ENCODE measurements at regions not wholly inside any gene's neighbourhood (a gene's known extent, or its start where the extent isn't known, plus 50 kb on each side); places are given as distances from the start of the nearest gene placed in this dataset.

- TF ChIP-seq CTCF (IDR thresholded peaks at IDR 0.05; ENCODE audit: insufficient read depth, low read length, poor library complexity, severe bottlenecking): no peak
- Histone ChIP-seq H3K27me3 (ENCODE audit: control insufficient read depth, insufficient read depth, low read length) (no peaks in the 10 kb centered on the region), H3K4me3 (ENCODE audit: low read depth, low read length) (no peak overlapping the region), H3K36me3 (ENCODE audit: control insufficient read depth, insufficient read depth, low read length) (no peaks in the 10 kb centered on the region)
- DNase-seq (ENCODE audit: low read depth): no peak
These were observed 394.9 kb downstream of the MAFB start for GRCh38 chr20:40294175-40294574.

- H3K27me3 ChIP-seq (ENCODE audit: control insufficient read depth, insufficient read depth, low read length): no peaks in the 10 kb centered on the region
- no peaks in the 10 kb centered on the region for H3K36me3 ChIP-seq (ENCODE audit: control insufficient read depth, insufficient read depth, low read length)
- TF ChIP-seq CTCF (IDR thresholded peaks at IDR 0.05; ENCODE audit: insufficient read depth, low read length, poor library complexity, severe bottlenecking): no peak
- no peak for DNase-seq (ENCODE audit: low read depth)
- H3K4me3 ChIP-seq (ENCODE audit: low read depth, low read length): no peak overlapping the region
These were observed 395.3 kb downstream of the MAFB start for GRCh38 chr20:40293740-40294139.

GRCh38 chr20:40291493-40292135, 397.4 kb downstream of the MAFB start:
- no peak for TF ChIP-seq CTCF (IDR thresholded peaks at IDR 0.05; ENCODE audit: insufficient read depth, low read length, poor library complexity, severe bottlenecking)
- no peaks in the 10 kb centered on the region for H3K27me3 ChIP-seq (ENCODE audit: control insufficient read depth, insufficient read depth, low read length)
- H3K4me3 ChIP-seq (ENCODE audit: low read depth, low read length): no peak overlapping the region
- no peaks in the 10 kb centered on the region for H3K36me3 ChIP-seq (ENCODE audit: control insufficient read depth, insufficient read depth, low read length)
- no peak for DNase-seq (ENCODE audit: low read depth)

DNA sequence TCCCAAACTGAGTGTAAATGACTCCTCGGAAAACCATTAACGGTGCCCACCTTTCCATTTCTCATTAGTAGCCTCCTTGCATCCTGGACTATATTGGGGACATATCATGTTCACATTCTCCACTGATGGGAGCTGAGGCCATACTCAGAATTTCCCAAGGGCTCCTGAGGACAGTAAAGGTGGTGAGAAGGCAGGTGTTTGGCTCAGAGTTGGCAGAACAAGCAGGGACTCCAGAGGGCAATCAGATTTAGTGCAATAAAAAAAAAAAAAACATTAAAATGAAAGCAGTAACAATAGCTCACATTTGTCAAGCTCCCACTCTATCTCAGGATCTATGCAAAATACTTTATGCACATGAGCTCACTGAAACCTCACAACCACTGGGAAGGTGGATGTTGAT, 401.4 kb downstream of the MAFB start:
- DNase-seq (ENCODE audit: low read depth): no peak
- H3K27me3 ChIP-seq (ENCODE audit: control insufficient read depth, insufficient read depth, low read length): no peaks in the 10 kb centered on the region
- H3K36me3 ChIP-seq (ENCODE audit: control insufficient read depth, insufficient read depth, low read length): no peaks in the 10 kb centered on the region
- no peak overlapping the region for H3K4me3 ChIP-seq (ENCODE audit: low read depth, low read length)
- TF ChIP-seq CTCF (IDR thresholded peaks at IDR 0.05; ENCODE audit: insufficient read depth, low read length, poor library complexity, severe bottlenecking): no peak

GRCh38 chr20:40286975-40287531, 402.0 kb downstream of the MAFB start:
- H3K27me3 ChIP-seq (ENCODE audit: control insufficient read depth, insufficient read depth, low read length): no peaks in the 10 kb centered on the region
- no peak for TF ChIP-seq CTCF (IDR thresholded peaks at IDR 0.05; ENCODE audit: insufficient read depth, low read length, poor library complexity, severe bottlenecking)
- DNase-seq (ENCODE audit: low read depth): no peak
- no peaks in the 10 kb centered on the region for H3K36me3 ChIP-seq (ENCODE audit: control insufficient read depth, insufficient read depth, low read length)
- no peak overlapping the region for H3K4me3 ChIP-seq (ENCODE audit: low read depth, low read length)

DNA sequence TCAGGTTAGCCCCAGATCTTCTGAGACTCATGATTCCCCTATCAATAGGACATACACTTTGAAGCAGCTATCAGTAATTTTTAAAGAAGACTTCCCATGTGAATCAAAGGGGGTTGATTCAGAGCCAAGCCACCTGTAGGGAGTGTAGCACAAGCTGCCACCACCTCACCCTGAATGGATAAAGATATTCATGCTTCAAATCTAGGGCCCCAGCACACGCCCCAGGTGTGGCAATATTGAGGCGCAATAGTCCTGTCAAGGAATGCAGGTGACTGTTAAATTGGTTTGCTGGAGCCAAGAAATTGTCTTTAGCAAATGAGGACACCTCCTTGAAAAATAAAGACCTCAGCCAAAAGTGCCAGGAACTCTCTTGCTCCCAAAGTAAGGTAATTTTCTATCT, 404.4 kb downstream of the MAFB start:
- no peaks in the 10 kb centered on the region for H3K36me3 ChIP-seq (ENCODE audit: control insufficient read depth, insufficient read depth, low read length)
- TF ChIP-seq CTCF (IDR thresholded peaks at IDR 0.05; ENCODE audit: insufficient read depth, low read length, poor library complexity, severe bottlenecking): no peak
- H3K27me3 ChIP-seq (ENCODE audit: control insufficient read depth, insufficient read depth, low read length): no peaks in the 10 kb centered on the region
- no peak for DNase-seq (ENCODE audit: low read depth)
- H3K4me3 ChIP-seq (ENCODE audit: low read depth, low read length): no peak overlapping the region

Measured in kidney epithelial cell (primary cell).